ENCODE measurements at regions not wholly inside any gene's neighbourhood (a gene's known extent, or its start where the extent isn't known, plus 50 kb on each side); places are given as distances from the start of the nearest gene placed in this dataset.

DNA sequence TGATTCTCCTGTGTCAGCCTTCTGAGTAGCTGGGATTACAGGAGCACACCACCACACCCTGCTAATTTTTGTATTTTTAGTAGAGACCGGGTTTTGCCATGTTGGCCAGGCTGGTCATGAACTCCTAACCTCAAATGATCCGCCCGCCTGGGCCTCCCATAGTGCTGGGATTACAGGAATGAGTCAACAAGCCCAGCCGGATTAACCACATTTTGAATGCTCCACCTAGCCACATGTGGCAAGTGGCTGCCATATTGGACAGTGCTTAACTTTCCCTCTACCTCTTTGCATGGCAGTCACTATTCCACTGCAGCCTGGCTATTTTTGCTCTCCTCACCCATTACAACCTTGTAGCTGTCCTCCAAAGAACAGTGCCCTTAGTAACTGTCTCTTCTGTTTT lies 160.1 kb downstream of the GATA3 start:
- TF ChIP-seq, protein P1, sequence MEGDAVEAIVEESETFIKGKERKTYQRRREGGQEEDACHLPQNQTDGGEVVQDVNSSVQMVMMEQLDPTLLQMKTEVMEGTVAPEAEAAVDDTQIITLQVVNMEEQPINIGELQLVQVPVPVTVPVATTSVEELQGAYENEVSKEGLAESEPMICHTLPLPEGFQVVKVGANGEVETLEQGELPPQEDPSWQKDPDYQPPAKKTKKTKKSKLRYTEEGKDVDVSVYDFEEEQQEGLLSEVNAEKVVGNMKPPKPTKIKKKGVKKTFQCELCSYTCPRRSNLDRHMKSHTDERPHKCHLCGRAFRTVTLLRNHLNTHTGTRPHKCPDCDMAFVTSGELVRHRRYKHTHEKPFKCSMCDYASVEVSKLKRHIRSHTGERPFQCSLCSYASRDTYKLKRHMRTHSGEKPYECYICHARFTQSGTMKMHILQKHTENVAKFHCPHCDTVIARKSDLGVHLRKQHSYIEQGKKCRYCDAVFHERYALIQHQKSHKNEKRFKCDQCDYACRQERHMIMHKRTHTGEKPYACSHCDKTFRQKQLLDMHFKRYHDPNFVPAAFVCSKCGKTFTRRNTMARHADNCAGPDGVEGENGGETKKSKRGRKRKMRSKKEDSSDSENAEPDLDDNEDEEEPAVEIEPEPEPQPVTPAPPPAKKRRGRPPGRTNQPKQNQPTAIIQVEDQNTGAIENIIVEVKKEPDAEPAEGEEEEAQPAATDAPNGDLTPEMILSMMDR (conservative IDR thresholded peaks at IDR 0.05) = no peak
- TF ChIP-seq EZH2 (IDR thresholded peaks at IDR 0.05; ENCODE audit: low read depth) = no peak
